Kasumi-1 (cell line): ENCODE measurements at regions not wholly inside any gene's neighbourhood (a gene's known extent, or its start where the extent isn't known, plus 50 kb on each side); places are given as distances from the start of the nearest gene placed in this dataset.

Experiments
- DNase-seq, 2 experiments: peaks; one replicate each; lab custom pipeline; 2025; lab: John Stamatoyannopoulos, UW

DNA sequence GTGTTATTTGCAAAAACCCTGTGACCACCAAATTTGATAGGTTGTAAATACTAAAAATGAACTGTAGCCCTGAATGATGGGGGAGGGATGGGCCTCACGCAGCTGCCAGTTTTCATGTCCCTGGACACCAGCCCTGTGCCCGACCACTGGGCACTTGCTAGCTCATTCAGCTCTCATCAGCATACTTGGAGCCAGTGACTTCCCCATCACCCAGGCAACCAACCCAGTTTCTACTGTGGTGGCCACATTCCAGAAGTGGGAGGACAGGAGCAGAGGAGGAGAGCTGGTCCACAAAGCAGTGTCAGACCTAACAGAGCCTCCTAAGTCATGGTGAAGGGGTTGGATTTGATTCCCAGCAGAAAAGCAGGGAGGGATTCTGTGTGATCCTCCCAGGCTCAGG, 128.2 kb downstream of the CPEB2 start:
- no peak for DNase-seq

DNA sequence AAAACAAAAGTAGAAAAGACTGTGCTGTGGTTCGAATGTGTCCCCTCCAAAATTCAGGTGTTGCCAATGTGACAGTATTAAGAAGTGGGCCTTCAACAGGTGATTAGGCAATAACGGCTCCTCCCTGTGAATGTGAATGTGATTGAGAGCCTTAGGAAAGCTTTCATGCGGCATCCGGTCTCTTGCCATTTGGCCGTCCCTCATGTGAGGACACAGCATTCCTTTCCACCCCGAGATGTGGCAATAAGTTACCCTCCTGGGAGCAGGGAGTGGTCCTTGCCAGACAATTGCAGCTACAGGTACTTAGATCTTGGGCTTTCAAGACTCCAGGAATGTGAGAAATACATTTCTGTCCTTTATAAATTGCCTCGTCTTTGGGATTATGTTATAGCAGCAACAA, 129.3 kb downstream of the CPEB2 start:
- DNase-seq, result no peak

DNA sequence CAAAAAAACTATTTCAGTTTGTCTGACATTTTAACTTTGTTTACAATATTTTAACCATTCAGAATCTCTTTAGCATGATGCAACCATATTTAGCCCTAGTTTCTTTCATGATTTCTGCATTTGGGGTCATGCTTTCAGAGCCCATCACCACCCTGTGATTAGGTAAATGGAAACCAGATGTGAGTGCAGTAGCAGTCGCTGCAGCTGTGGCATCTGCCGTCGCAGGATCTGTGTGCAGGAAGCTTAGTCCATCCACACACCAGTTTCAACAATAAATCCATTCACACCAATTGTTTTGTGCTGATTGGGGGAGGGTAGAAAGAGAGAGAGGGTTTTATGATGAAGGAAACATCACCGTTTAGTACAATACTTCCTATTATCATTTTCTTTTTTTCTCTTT, 130.5 kb downstream of the CPEB2 start:
- DNase-seq, result no peak

DNA sequence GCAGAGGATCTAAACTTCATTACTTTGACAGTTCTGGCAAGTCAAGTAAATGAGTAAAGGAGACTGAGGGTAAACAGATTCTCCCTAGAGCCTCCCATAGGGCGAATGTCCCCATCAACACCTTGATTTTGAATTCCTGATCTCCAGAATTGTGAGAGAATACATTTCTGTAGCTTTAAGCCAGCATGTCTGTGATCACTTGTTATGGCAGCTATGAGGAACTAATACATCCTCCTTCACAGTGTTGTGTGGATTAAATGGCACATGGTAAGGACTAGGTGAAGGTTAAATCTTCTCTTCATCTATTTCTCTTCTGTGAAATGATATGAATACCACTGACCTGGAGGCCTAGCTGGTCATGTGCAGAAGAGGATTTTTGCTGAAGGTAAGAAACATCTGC, 137.3 kb downstream of the CPEB2 start:
- DNase-seq, result no peak

DNA sequence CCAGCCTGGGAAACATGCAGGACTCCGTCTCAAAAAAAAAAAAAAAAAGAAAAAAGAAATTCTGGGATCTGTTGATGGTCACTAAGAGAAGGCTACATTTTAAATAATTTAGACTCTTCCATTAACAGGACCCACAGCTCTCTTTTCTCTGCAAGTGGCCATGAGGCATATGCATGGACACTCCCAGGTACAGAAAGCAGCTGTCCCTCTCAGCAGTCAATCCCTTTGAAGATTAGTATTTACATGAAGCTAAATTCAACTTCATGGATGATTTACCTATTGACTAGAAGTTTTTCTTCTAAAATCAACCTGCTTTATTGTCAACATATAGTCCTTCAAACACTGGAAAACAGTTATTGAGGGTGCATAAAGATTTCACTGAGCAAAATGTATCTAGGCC, 139.9 kb downstream of the CPEB2 start:
- DNase-seq, result no peak

DNA sequence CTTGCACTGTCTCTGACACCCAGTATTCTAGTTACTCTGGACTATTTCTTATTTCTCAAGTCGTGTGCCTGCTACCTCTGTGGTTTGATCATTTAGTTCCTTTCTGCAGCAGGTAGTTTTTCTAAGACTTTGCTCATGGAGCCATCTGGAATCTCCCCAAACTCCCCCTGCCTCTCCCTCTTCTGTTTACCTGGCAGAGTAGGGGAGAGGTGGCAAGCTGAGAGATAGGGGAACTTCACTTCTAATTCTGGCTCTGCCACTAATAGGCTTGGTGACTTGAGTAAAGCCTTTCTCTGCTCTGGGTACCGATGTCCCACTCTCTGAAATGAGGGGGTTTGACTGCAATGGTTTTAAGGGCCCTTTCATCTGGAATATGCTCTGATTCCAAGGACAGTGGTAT, 141.3 kb downstream of the CPEB2 start:
- DNase-seq, result no peak

DNA sequence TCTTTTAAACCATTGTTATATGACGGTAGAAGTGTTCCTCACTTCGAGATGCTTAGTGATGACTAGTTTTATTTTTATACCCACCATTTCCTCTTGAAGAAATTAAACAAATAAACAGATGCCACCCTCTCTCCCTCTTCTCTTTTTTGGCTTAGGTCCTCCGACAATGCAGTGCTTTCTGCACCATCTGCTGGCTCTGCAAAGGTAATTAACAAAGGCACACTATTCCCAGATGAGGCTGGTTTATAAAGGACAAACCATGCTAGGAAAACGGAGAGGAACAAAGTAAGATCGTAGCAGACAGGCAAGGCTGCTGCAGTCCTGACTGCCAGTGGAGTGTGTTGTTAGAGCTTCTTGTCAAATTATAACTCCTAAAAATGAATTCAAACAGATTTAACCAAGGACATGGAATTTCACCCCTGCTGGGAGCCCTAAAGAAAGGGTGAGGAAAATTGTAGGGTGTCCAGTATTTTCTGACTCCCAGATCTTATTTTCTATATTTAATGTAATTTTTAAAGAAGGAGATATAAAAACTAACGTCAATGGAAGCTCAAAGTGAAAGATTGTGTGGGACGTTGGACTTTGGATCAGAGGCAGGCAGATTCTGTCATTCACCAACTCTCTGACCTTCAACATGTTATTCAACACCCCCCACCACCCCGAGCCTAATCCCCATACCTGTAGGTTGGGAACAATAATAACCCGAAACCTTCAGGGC, 142.1 kb downstream of the CPEB2 start:
- no peak for DNase-seq

DNA sequence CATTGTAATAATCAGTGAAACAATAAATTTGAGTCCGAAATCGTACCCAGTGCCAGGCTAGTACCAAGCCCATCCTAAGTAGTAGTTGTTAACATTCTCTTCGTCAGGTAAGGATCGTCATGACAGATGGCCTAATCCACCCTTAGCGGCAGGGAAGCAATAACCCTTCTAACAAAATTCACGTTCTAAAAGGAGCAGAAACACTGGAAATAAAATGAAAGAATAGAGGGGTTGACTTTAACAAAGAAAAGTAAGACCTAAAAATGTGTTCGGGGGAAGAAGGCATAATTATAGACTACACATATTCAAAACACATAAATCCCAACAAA, 142.7 kb downstream of the CPEB2 start:
- DNase-seq, result no peak

DNA sequence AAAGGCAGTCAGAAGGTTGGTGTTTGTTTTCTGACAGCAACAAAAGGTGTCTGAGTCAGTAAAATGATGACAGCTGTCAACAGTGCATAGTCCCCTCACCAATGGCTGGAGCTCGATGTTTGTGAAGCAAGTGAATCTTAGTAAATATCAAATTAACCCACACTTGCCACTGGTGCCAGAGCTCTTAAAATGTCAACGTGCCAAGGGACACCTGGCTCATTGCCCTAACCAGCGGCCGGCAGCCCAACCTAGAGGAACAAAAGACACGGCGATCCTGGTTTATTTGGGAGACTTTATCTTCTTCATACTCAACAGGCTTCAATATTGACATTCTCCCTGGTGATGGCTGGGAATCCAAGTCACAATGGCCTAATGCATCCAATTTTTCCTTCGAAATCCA, 143.4 kb downstream of the CPEB2 start:
- no peak for DNase-seq

DNA sequence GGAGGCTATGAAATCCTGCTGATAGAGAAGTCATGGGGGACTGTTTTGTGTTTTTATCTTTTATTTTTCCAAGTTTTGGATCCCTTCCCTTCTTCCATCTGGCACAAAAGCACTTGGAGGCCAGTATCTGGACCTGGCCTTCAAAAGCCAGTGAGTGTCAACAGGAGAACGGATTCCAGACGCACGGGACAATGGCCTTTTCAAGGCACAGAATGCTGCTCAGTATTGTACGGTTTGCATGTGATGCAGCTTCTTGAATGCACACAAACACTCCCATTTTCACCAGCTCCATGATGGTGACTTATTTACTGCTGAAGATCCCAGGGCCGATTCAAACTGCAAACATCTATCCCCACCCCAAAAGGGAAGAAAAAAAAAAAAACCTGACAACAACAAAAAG, 145.4 kb downstream of the CPEB2 start:
- no peak for DNase-seq

DNA sequence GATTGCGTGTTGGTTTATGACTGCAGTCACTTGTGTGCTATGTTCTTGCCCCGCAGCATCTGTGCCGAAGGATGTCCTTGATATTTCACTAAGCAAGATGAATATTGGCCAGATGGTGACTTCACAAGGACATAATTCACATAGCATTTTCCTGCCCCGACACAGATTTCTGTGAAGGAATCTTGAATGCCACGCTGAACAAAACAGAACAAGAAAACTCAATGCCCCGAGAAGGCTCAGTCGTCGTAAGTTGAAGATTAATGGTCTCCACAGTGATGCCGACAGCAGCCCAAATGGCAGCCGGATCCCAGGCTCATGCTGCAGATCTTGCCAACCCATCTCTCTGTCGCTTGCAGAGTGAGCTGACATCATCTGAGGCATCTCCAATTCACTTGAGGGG, 145.9 kb downstream of the CPEB2 start:
- no peak for DNase-seq

DNA sequence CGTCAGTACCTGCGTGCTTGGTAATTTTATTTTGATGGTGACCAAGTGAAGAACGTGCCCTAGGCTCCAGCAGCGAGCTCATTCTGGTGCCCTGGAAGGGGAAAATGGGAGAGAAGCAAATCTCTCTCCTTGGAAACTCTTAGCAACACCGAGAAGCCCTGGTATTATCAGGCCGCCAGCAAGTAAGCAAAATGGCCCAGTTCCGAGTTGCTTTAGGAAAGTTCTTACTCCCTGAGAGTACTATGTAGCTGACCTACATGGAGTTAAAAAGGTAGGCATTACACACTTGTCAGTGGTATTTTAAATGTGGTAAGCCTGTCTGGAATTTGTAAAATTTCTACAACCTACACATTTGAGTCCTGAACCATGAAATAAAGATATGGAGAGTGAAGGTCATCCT, 146.4 kb downstream of the CPEB2 start:
- DNase-seq, result no peak

DNA sequence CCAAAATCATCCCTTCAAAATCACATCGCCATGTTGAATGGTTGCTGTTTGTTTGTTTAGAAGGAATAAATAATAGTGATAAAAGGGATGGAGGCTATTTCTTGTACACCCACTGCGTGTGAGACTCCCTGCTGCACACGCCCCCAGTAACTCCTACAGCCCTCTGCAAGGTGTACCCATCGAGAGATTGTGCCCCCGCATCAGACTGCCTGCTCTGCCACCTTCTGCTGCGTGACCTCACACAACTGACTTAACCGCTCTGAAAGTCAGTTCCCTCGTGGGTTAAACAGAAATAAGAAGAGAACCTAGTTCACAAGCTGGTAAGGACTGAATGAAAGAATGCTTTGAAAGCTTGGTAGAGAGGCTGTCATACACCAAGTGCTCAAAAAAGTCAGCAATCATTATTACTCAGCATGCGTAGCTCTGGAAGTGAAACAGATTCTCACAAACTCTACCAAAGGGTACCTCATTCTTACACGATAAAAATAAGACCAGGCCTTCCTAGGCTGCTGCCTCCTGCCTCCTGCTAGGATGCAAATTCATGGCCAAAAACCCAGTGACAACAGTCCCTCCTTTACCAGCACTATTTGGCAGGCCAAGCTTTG, 147.1 kb downstream of the CPEB2 start:
- no peak for DNase-seq

DNA sequence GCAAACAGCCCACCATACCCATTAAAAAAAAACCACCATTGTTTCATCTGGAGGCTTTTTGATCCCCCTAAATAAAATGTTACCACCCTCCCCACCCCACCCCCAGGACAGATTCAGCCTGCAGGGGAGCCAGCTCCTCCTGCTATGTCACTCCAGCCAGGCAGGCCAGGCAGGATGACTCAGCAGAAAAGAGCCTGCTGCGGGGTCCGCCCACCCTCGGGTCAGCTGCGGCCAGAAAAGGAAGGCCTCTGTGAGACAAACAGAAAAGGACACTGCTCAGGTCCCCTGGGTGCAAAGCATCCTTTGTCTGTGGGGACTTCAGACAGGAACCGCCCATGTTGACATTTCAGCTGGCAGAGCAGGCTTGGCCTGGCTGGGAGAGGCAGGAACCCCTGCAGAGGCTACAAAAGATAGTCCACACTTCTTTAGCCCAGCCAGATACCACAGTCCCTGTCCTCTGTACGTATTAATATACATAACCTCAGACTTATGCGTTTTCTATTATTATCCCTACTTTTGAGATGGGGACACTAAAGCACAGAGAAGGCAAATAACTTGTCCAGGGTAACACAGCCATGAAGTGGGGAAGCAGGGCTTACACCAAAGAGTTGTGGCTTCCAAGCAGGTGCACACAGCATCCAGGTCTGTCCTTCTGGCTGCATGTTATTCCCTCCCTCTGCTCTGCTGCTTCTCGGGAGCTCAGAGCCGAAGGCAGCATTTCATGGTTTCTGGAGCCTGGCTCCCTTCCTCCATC, 147.7 kb downstream of the CPEB2 start:
- no peak for DNase-seq

DNA sequence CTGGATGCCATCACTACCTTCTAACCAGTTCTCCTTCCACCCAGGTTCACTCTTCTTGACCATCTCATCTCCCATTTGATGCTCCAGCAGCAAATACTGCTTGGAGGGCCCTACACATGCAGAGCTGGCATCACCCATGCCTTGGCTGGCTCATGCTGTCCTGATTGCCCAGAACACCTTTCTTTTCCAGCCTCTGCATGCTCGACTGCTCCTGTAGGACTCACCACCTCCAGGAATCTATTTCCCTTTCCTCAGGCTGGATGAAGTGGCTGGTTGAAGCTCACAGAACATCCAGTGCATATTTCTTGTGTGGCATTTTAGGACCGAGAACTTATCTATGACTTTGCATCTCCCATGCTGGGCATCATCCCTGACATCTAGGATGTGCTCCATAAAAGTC, 148.3 kb downstream of the CPEB2 start:
- no peak for DNase-seq

DNA sequence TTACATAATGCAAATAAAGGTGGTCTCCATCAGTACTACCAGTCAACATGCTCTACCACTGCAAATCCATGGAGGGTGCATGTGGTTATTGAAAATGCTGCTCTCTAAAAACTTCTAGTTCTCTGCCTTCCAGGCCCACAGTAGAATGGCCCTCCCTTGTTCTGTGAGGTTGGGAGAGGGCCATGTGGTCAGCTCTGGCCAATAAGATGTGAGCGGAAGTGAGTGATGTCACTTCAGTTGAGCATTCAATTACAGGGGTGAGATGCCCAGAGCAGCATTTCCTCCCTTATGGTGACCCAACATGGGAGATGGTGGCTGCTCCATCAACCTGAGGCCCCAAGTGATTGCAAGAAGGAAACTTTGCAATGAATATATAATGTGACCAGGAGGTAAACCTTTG, 148.8 kb downstream of the CPEB2 start:
- DNase-seq, result no peak

DNA sequence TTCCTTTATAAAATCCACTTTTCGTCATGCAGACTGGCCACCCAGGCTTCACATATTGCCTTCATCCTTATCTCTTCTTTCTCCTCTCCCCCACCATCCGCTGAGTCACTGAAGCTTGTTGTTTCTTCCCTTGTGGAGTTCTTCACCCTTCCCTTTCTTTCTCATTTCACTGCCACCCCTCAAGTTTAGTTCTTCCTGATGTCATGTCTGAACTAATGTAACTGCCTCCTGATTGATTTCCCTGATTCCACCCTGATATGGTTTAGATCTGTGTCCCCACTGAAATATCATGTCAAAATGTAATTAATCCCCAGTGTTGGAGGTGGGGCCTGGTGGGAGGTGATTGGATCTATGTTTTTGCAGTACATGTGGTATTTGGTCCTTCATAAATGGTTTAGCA, 151.4 kb downstream of the CPEB2 start:
- DNase-seq, result no peak

DNA sequence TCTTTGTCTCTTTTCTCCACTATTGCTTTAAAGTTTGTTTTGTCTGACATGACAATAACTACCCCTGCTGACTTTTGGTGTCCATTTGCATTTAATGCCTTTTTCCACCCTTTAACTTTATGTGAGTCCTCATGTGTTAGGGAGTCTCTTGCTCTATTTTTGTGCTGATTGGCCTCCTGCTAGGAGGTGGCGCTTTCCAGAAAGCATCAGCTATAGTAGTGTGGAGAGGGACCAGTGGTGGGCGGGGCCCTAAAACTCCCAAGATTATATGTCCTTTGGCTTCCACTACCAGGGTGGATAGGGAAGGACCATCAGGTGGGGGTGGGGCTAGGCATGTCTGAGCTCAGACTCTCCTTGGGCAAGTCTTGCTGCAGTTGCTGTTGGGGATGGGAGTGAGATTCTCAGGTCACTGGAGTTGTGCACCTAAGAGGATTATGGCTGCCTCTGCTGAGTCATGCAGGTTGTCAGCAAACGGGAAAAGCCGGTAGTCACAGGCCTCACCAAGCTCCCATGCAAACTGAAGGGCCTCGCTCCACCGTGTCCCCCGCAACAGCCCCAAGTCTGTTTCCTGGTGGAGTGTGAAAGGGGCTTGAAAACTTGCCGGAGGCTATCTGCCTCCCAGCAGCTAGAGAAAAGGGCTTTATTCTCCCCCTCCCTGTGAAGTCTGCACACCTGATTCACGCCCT, 156.3 kb downstream of the CPEB2 start:
- DNase-seq, result no peak

DNA sequence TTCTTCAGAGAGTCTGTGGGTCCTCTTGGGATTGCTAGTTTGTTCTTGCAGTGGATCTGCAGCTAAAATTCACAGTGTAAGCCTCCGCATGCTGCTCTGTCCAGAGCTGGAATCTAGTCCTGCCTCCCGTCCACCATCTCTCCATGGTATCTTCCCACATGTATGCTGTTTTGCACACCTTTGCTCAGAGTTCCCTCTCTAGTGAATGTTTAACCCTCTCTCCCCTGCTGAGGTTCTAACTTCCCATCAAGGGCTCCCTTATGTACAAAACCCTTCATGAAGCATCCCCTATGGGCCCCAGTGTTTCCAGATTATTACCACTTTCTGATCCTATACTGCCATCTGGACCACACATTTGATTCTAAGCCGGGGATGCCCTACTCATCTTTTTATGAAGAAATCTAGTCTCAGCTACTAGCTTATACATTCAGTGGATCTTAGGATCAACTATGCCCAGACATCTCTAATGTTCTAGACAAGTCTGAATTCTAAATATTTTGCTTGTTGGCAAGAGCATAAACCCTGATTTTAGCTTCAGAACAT, 157.3 kb downstream of the CPEB2 start:
- DNase-seq, result no peak

DNA sequence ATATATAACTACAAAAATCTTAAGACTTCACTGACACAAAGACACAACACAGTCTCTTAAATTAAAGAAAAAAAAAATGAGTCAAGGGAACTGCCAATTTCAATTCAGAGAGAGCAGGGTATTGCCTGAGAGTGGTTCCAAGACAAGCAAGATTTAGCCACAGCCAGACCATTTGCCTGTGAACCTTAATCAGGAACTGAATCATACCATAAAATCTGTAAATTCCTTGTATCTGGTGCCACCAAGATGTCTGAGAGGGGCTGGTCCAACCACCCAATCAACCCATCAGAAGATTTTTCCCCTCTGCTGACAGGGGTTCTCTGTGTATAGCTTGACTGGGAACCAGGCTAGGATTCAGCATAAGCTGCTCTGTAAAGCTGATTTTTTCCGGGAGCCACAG, 159.2 kb downstream of the CPEB2 start:
- DNase-seq, result no peak

DNA sequence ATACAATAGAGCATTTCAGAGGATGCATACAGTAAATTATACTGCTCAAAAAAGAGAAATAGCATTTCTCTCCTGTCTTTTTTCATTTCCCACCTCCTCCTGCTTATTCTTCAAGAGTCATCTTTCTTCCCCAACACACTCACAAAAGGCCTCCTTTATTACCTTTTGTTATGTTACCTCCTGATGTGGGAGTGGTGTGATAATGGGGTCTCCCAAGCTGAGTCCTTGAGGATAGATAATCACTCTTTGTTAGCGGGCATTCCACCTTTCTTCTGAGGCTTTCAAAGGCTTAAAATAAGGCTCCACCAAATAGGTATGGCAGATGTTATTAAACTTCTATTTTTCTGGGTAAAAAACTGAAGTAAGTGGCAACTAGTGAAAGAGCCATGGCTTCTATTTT, 159.8 kb downstream of the CPEB2 start:
- no peak for DNase-seq

DNA sequence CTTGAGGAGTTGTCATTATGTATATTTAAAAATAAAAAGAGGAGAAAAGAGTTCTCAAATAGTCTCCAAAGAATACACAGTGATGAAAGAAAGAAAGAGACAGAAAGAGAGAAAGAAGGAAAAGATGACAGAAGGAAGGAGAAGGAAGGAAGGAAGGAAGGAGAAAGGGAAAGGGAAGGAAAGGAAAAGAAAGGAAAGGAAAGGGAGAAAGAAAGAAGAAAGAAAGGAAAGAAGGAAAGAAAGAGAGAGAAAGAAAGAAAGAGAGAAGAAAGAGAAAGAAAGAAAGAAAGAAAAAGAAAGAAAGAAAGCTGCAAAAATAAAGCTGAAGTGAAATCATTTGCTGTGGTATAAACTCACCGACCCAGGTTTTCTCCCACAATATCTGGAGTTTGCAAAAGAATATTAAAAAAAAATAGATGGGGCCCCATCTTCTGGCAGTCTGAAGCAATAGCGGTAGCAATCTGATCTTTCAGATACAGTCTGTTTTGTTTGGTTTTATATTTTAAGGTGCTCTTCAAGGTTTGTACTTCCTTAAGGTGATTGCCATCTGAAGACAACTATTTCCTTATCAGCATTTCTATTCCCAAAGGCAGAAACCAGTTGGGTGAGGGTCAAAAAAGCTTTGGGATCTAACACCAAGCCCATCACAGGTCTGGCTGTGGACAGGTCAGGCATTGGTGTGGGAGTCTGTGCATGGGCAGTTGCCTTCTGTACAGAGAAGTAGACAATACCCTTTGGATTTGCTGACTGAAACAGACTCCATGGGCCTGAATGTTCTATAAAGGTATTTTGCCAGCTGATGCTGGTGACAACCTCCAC, 160.4 kb downstream of the CPEB2 start:
- DNase-seq, result peak; percentile 49 to 76
